HG03097 (cell line): ENCODE measurements at regions not wholly inside any gene's neighbourhood (a gene's known extent, or its start where the extent isn't known, plus 50 kb on each side); places are given as distances from the start of the nearest gene placed in this dataset.

Source experiments
- ATAC-seq: cut with Tn5 transposase; IDR thresholded peaks from one replicate; pipeline ENCODE4 v1.9.1; 2021; ENCODE audit not compliant: unreplicated experiment, low FRiP score

GRCh38 chr2:128466776-128467175 is 148.1 kb upstream of the HS6ST1 start:
- no peak for ATAC-seq

DNA sequence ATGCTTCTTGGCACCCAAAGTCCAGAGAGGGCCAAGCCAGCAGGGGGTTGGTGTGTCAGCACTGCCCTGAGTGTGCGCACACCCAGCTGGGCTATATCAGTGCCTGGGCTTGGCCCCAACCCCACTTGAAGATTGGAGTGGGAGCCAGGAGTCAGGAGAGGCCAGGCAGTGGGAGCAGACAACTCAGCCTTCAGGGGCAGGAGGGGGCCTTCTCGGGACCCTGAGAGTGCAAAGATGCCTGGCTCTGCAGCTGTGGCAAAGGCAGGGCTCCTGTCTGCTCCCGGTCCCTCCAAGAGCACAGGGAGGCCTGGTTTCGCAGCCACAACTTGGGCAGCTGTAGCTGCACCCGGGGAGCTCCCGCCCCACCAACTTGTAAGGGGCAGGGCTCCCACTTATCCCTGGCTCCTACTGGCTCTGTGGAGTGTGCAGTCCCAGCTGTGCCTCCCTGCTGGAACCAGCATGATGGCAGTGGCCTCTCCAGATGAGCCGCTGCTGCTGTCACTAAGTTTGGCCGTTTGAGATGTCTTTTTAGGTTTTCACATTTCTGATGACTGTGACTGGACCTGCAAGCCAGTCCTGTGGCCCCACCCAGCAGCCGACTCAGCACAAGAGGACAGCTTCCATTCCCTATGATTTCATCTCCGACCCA is 148.8 kb upstream of the HS6ST1 start:
- no peak for ATAC-seq

- no peak for ATAC-seq
Measured at GRCh38 chr2:128468186-128468920, 149.7 kb upstream of the HS6ST1 start.

DNA sequence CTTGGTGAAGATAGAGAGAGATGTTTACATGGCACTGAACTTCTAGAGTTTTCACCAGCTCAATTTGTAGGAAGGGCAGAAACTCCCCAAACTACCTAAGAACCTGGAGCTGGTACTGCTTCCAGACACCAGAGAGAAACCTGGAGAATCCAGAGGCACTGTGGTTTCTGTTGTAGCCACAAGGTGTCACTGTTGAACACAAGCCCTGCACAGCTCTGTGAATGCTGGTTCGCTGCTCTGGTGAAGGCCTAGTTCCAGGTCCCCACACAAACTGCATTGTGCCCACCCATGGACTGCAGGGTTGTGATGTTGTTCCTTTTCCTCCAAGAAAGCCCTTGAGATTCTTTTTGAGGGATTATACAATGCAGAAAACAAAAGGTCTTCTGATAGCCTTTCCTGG is 150.5 kb upstream of the HS6ST1 start:
- no peak for ATAC-seq

- ATAC-seq: no peak
Measured at GRCh38 chr2:128469875-128470274, 151.2 kb upstream of the HS6ST1 start.

- peak; percentile 19 for ATAC-seq
Measured at GRCh38 chr2:128472789-128473174, 154.1 kb upstream of the HS6ST1 start.

- peak; percentile 73 for ATAC-seq
Measured at GRCh38 chr2:128473175-128474035, 154.7 kb upstream of the HS6ST1 start.

DNA sequence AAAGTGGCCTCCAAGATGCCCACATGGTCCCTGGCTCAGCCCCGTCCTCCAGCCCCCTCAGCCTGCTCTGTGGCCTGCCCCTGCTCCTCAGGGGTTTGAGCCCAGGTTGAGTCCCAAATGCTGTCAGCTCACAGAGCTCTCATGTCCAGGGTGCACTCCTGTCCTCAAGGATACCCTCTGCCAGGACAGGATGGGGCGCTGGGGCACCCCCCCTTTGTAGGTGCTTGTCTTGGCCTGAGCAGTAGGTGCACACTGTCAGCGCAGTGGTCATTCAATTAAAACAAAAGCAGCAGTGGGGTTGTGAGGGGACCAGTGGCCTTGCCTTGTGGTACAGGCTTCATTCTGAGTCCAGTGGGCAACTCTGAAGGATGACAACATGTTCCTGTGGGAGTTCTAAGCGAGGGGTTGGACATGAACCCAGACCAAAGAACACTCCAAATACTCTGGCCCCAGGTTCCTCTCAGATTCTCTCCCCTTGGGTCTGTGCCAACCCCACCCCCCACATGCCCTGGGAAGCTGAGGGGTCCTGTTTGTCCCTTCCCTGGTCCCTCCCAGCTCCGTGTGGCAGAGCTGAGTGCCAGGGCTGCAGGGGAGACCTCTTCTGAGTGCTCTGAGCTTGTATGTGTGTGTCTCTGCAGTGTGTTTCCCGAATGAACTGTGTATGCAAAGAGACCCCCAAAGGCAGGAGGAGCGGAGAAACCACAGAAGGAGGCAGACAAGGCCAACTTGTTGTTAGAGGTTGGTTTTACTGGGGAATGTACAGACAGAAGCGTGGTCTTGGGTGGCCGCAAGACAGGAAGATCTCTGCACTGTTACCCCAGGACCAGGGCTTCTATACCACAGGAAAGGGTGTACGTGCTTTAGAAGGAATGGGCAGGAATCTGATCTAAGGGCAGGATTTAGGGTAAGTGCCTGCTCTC is 155.6 kb upstream of the HS6ST1 start:
- no peak for ATAC-seq

DNA sequence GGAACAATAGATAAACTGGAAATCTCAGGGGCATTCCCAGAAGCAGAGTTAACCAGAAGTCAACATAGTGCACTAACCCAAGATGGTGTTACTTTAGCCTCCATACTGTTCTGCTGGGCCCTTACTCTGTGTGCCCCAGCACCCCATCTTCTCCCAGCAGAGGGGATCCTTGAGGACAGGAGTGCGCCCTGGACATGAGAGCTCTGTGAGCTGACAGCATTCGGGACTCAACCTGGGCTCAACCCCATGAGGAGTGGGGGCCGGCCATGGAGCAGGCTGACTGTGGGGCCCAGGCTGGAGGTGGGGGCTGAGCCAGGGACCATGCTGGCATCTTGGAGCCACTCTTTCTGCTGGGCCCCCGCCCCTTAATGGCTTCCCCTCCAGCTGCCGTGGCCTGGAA is 156.3 kb upstream of the HS6ST1 start:
- ATAC-seq: no peak

DNA sequence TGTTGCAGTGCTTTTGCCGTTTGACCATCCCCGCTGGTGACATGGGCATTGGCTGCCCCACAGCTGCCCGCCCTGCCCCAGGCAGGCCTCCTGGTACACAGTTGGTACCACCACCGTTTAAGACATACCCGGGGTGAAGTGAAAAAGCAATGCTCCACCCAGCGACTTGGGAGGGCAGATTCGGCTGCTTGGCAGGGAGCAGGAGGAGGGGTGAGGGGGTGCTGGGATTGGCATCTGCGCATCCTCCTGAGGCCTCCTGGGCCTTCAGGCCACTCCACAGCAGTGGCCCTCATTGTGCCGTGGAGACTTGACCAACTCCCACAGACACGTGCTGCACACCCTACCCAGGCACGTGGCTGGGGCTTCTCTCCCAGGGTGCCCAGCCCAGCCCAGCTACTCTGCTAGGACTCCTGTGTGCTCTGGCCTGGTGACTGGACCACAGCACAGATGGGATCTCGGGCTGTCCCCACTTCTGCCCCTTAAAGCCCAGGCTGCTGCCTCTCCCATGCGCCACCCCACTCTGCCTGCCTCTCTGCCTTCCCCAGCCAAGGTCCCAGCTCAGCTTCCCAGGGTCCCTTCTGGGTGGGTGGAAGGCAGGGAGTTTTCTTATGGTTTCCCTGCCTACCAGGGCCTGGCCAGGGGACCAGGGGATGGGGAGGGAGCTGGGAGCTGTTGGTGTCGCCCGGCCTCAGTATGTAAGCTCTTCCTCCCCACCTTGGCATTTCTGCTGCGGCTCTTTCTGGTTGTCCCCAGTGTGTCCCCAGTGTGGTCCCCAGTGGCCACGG is 157.0 kb upstream of the HS6ST1 start:
- ATAC-seq: no peak

- ATAC-seq: no peak
Measured at GRCh38 chr2:128477026-128477820, 158.6 kb upstream of the HS6ST1 start.

GRCh38 chr2:128477891-128478290 is 159.2 kb upstream of the HS6ST1 start:
- no peak for ATAC-seq

DNA sequence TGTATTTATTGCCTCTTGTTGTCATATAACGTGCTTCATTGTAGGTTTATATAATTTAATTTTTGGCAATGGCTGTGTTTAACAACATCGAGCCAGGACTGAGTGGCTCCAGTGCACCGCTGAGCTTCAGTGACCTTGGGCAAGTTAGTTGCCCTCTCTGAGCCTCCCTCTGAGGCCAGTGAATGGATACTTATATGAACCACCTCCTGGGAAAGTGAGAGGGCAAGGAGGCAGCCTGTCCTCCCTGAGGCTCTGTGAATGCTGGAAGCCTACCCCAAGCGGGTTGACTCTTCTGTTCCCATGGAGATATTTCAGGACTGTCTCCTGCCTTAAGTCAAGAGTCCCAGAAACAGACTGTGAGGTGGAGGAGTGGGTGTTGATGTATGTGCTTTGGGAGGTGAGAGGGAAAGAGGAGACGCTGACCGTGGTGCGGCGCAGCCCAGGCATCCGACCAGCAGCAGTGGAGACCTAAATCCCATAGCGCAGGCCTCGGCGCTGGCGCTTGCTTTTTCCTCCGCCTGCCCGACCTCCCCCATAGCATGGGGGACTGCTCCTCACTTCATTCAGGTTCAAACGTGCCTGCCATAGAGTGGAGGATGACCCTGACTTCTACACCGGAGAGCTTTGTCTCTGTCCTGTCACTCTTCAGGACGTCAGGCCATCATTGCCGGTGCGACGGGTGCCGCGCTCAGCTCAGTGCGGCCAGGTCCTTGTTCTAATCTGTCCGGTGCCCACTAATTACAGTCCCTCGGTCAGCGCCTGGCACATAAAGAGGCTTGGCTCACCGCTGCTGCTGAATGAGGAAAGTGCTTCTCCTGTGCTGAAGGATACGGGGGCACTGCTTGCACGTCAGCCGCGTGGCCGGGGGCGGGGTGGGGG is 167.3 kb upstream of the HS6ST1 start:
- no peak for ATAC-seq

- no peak for ATAC-seq
Measured at GRCh38 chr2:128486640-128487375, 168.1 kb upstream of the HS6ST1 start.

DNA sequence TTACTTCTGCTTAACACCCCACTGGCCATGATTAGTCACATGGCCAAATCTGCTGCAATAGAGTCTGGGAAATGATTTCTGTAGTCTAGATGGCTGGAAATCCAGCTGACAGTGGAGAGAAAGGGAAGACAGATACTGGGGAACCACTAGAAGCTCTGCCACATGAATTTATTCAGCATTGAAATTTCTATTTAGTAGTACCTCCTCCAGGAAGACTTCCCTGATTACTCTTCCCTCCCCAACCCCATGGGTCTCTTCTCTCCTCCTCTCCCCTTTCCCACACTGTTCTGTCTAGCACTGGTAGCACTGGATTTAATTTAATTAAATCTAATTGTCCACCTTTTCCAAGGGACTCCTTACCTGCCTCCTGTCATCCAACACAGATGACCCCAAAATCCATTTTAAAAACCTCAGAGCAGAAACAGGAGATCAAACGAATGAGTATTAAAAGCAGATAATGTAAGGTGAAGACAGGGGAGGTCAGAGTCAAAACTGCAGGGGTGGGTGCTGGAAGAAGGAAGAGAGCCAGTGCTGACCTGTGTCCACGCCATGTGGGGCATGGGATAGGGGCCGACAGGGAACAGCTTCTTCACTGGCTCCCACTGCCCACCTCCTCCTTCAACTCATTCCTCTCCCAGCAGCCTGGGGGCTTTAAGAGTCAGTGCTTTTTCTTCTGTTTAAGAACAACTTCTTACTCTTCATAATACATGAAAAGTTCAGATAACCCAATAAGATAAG is 169.2 kb upstream of the HS6ST1 start:
- no peak for ATAC-seq

DNA sequence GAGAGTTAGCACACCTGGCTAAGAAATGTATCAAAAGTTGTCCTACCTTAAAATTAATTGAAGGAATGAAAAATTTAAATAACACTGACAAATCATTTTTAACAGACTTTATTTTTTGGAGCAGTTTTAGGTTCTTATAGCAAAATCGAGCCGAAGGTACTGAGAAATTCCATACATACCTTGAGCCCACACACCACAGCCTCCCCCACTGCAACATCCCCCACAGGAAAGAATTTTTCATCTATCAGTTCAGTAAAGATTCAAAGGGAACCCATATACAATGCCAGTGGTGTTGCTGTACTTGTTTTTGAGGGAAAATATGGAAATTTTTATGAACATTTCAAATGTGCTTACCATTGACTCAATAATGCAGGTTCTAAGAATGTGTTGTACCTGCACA is 169.8 kb upstream of the HS6ST1 start:
- ATAC-seq: no peak
